PC-9 (cell line): ENCODE measurements at regions not wholly inside any gene's neighbourhood (a gene's known extent, or its start where the extent isn't known, plus 50 kb on each side); places are given as distances from the start of the nearest gene placed in this dataset.

Experiments used
- EZH2 ChIP-seq: fragments of 200-600 bp; sonication (generic); IDR thresholded peaks from 2 replicates; pipeline ENCODE4 v1.8.0; 2017; ENCODE audit warnings: antibody characterized with exemption, low read depth
- TF ChIP-seq, protein P1 (sequence below): fragments of 200-600 bp; sonication (generic); conservative IDR thresholded peaks from 2 replicates; pipeline ENCODE4 v1.6.1; 2017; ENCODE audit warnings: mixed run types, antibody characterized with exemption, mild to moderate bottlenecking, moderate library complexity

- TF ChIP-seq, protein P1, sequence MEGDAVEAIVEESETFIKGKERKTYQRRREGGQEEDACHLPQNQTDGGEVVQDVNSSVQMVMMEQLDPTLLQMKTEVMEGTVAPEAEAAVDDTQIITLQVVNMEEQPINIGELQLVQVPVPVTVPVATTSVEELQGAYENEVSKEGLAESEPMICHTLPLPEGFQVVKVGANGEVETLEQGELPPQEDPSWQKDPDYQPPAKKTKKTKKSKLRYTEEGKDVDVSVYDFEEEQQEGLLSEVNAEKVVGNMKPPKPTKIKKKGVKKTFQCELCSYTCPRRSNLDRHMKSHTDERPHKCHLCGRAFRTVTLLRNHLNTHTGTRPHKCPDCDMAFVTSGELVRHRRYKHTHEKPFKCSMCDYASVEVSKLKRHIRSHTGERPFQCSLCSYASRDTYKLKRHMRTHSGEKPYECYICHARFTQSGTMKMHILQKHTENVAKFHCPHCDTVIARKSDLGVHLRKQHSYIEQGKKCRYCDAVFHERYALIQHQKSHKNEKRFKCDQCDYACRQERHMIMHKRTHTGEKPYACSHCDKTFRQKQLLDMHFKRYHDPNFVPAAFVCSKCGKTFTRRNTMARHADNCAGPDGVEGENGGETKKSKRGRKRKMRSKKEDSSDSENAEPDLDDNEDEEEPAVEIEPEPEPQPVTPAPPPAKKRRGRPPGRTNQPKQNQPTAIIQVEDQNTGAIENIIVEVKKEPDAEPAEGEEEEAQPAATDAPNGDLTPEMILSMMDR = no peak
- TF ChIP-seq EZH2 = no peak
These were observed 120.3 kb upstream of the PRKG2 start for GRCh38 chr4:81335122-81335912.
